Cardiac fibroblast (primary cell): ENCODE measurements at regions not wholly inside any gene's neighbourhood (a gene's known extent, or its start where the extent isn't known, plus 50 kb on each side); places are given as distances from the start of the nearest gene placed in this dataset.

Experiments used
- DNase-seq, 2 donors: peaks; one replicate each; pipeline versions ENCODE4 v3.0.0 to v3.0.0-alpha.2; 2010; ENCODE audit warnings: low read depth in 2 of 2
- H3K4me3 ChIP-seq, 2 donors: replicated peaks in 1 of 2; 1 replicate in 1 of 2; 2 replicates in 1 of 2; pipeline ENCODE4 v1.5.1; 2011; ENCODE audit warnings: low read depth in 2 of 2, low read length in 2 of 2, mild to moderate bottlenecking in 2 of 2, moderate library complexity in 1 of 2
- TF ChIP-seq, protein P1 (sequence below): IDR thresholded peaks from one replicate; pipeline ENCODE4 v1.5.1; 2011; ENCODE audit warnings: low read depth, mild to moderate bottlenecking, low read length, inconsistent platforms

GRCh38 chr7:94176694-94177200 is 172.6 kb upstream of the BET1 start:
- no peak for DNase-seq
- TF ChIP-seq, protein P1, sequence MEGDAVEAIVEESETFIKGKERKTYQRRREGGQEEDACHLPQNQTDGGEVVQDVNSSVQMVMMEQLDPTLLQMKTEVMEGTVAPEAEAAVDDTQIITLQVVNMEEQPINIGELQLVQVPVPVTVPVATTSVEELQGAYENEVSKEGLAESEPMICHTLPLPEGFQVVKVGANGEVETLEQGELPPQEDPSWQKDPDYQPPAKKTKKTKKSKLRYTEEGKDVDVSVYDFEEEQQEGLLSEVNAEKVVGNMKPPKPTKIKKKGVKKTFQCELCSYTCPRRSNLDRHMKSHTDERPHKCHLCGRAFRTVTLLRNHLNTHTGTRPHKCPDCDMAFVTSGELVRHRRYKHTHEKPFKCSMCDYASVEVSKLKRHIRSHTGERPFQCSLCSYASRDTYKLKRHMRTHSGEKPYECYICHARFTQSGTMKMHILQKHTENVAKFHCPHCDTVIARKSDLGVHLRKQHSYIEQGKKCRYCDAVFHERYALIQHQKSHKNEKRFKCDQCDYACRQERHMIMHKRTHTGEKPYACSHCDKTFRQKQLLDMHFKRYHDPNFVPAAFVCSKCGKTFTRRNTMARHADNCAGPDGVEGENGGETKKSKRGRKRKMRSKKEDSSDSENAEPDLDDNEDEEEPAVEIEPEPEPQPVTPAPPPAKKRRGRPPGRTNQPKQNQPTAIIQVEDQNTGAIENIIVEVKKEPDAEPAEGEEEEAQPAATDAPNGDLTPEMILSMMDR, result no peak
- H3K4me3 ChIP-seq, result no peak overlapping the region

DNA sequence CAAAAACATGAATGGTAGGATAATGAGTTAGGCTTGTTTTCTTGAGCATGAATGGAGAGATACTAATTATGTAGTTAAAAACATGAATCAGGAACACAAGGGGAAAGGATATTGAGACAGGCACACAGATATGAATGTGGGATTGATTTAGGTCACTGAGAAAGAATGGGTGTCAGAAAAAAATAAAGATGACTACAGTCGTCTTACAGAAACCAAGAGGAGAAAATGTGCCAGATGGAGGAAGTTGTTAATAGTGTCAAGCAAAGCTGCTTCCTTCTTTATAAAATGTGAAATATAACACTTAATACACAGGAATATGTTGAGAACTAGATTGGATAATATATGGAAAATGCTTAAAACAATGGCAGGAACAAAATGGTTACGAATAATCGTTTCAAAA is 173.3 kb upstream of the BET1 start:
- TF ChIP-seq, protein P1, result no peak
- no peak for DNase-seq

DNA sequence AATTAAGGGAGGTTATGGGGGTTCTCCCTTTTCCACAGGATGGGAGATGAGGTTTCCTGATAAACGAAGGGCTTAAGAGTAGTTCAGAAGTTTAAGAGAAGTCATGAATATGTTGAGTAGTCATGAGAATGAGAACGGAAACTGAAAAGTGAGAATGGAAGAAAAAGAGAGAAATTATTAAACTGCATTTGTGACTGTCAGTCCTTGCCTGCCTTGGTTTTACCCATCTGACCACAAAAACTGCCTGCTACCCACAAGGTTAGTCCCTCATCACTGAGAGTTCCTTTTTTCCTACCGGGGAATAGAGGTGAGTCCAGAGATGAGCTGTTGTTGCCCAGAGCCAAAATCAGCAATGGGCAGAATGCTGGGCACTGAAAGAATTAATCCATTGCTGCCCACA is 174.1 kb upstream of the BET1 start:
- H3K4me3 ChIP-seq, result no peak overlapping the region
- TF ChIP-seq, protein P1, result no peak

More for the DNA sequence above, 173.3 kb upstream of the BET1 start:
- no peak overlapping the region for H3K4me3 ChIP-seq

GRCh38 chr7:94179466-94179865 is 175.3 kb upstream of the BET1 start:
- no peak overlapping the region for H3K4me3 ChIP-seq
- DNase-seq, result peak in 1 of 2 donors; percentile 42
- TF ChIP-seq, protein P1, result no peak

More for the DNA sequence above, 174.1 kb upstream of the BET1 start:
- DNase-seq, result no peak

- no peak overlapping the region for H3K4me3 ChIP-seq
- TF ChIP-seq, protein P1, result no peak
- DNase-seq, result peak; percentile 63 to 93
These were observed 177.9 kb upstream of the BET1 start for GRCh38 chr7:94182066-94182465.

GRCh38 chr7:94182721-94183120 is 178.6 kb upstream of the BET1 start:
- peak in 1 of 2 donors; percentile 62 for DNase-seq
- TF ChIP-seq, protein P1, result no peak
- H3K4me3 ChIP-seq, result no peak overlapping the region

GRCh38 chr7:94183289-94183749 is 179.2 kb upstream of the BET1 start:
- DNase-seq, result peak; percentile 99 to 100
- H3K4me3 ChIP-seq, result no peak overlapping the region
- TF ChIP-seq, protein P1, result peak; percentile 7
